HG03575 (cell line): ENCODE measurements at regions not wholly inside any gene's neighbourhood (a gene's known extent, or its start where the extent isn't known, plus 50 kb on each side); places are given as distances from the start of the nearest gene placed in this dataset.
"Not testable (repeated sequence)": the region's sequence is repeated elsewhere in the genome, so short reads cannot be mapped to it uniquely, and the experiment has no call there.

Source experiments
- ATAC-seq: cut with Tn5 transposase; IDR thresholded peaks from one replicate; pipeline ENCODE4 v1.9.1; 2021; ENCODE audit not compliant: unreplicated experiment, insufficient number of reproducible peaks, low FRiP score; ENCODE audit errors: extremely low read depth

DNA sequence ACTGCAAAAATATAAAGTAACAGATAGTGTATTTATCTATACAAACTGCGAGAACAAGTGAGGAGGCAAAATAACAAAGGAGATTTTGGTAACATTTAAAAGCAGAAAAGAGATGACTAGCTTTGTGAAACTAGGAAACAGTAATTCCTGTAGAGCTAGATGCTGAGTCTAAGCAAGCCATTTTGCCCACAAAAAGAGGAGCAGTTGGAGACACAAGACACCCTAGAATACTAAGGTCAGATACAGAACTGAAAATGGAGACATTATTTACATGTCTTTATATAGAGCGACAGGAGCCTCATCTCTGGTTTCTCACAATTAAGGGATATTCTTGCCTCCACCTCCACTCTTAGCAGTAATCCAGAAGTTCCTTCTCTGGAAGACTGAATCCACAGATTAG lies 732.4 kb upstream of the GBE1 start:
- no peak for ATAC-seq

DNA sequence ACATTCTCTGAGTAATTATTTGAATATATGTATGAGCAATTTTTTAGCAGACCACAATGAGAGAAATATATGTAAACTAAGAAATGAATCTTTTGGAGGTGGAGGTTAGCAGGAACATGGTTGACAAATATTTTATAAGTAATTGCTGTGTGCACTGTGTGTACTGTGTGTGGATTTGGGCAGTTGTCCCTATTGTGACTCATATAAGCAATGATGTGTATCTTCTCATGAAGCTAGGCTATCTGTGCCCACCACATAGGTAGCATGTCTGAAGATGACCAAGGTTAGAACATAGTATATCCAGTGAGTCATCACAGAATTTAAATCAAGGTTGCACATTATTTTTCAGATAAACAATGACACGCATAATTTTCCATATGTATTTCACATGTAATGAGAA lies 713.9 kb upstream of the GBE1 start:
- no peak for ATAC-seq

DNA sequence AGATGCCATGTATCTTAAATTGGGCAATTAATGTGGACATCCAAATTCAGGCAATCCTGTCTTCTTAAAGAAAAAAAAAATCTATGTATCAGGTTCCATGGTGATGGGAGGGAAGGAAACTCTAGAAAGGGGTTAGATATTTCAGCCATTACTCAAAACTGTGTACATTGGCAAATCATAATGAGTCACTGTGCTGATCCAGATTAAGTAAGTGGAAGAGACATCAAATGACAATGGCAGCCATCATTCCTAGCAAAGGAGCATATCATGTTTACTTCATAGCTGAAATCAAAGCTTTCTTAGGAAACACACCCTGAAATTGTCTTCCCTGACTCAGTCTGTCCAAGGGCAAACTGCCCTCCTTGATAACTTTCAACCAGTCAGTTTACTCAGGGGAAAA lies 713.3 kb upstream of the GBE1 start:
- no peak for ATAC-seq

DNA sequence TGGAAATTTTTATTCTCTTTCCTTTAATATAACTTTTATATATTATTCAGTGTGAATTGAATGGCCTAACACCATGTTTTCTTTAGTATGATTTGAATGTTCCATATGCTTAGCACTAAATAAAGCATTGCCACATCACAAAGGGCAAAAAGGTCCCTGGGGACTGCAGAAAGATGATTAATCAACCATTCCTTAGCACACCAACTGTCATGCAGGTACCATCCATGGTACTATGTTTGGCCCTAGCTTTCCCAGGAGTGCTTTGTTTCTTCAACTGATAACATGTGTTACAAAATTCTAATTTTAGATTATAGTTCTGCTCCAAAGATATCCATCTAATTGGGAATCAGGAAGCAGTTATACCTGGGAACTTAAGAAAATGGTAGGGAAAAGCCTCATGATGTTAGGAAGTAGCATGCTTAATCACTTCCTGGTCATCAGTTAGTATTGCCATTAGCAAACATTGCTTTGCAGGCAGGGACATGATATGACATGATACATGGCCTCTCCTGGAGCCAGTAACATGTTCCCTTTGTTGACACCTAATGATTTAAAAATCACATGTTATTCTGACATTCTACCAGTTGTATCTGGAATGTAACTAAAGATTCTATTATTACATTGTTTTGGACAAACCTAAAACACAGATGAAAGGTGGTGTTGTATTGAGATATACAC lies 712.6 kb upstream of the GBE1 start:
- ATAC-seq = no peak

DNA sequence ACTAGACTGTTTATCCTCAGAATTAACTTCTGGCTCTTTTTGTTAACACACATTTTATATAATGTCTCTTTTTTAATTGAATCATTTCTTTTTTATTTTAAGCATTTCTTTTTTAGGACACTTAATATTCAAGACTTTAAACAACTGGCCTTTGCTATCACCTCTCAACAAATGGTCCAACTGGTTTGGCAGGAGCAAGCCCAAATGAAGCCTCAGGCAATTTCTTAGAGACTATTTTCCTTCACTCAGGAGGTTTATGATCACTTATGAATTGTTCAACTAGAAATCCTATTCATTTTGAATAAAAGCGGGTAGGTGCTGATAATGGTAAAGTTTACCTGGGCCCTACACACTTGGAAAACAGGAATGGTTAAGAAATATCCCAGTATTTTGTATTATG lies 705.6 kb upstream of the GBE1 start:
- no peak for ATAC-seq

DNA sequence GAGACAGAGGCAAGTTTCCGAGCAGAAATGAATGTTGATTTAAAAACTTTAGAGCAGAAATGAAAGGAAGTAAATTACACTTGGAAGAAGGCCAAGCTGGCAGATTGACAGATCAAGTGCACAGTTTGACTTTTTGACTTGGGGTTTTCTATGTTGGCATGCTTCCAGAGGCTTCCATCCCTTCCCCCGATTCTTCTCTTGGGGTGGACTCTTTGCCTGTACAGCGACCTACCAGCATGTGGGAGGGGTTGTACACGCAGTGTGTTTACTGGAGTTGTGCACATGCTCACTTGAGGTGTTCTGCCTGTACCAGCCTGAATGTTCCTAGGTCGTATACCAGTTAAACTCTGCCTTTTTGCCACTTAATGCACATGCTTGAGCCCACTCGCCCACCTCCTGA lies 701.5 kb upstream of the GBE1 start:
- no peak for ATAC-seq

DNA sequence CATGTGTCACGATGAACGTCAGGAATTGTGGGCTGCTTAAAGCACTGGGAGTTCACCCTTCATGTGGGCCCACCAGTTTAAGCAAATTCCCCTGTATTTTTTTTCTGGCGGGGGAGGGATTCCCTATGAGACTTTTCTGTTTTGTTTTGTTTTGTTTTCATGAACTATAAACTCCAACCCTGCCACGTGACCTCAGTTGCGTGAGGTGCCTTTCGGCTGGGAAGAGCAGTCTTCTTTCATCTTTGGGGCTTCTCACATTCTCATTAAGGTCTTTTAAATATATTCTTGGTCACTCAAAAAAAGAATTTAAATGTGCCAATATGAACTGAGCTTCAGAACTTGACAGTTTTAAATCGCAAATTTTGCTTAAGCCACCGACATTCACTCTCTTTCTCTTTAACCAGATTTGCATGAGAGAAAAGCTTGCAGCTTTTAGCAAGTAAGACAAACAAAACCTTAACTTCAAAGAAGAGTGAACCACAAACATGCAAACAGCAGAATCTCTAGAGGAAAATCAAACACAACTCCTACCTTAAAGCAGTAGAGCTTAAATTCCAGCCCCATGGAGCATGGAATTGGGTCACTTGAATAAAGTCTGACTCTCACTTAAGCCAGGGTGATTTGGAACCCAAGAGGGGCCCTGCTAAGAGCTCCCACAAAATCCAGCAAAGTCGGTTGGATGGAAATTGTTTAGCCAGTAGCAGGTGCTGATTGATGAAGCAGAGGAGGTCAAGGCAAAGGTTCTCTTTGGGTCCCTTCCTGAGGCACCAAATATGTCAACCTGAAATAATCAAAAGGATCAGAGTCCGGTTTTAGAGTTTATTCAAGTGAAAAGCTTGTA lies 699.8 kb upstream of the GBE1 start:
- ATAC-seq = no peak

DNA sequence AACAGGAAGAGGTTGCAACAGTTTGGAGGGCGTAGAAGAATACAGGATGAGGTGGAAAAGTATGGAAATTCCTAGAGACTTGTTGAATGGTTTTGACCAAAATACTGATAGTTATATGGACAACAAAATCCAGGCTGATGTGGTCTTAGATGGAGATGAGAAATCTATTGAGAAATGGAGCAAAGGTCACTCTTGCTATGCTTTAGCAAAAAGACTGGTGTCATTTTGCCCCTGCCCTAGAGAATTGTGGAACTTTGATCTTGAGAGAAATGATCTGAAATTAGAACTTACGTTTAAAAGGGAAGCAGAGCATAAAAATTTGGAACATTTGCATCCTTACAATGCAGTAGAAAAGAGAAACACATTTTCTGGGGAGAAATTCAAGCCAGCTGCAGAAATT lies 686.9 kb upstream of the GBE1 start:
- ATAC-seq = no peak

DNA sequence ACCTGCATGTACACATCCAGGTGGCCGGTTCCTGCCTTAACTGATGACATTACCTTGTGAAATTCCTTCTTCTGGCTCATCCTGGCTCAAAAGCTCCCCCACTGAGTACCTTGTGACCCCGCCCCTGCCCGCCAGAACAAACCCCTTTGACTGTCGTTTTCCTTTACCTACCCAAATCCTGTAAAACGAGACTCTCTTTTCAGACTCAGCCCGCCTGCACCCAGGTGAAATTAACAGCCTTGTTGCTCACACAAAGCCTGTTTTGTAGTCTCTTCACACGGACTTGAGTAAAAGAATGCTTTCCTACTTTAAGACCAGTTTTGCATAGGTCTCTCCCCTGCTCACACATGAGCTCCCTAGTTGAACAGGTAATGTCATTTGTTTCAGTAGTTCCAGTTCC lies 667.4 kb upstream of the GBE1 start:
- ATAC-seq = not testable (repeated sequence)

DNA sequence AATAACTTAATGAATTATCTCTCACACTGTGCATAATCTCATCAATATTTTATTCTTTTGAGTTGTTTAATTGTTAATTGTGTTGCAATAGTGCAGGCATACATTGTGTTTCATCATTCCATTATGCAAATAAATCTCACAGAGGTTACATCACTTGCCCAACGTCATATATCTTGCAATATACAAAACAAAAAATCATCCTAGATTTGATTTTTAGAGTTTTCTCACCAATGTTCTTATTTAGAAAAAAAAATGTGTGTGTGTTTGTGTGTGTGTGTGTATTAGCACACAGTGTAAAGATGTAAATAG lies 662.5 kb upstream of the GBE1 start:
- no peak for ATAC-seq

DNA sequence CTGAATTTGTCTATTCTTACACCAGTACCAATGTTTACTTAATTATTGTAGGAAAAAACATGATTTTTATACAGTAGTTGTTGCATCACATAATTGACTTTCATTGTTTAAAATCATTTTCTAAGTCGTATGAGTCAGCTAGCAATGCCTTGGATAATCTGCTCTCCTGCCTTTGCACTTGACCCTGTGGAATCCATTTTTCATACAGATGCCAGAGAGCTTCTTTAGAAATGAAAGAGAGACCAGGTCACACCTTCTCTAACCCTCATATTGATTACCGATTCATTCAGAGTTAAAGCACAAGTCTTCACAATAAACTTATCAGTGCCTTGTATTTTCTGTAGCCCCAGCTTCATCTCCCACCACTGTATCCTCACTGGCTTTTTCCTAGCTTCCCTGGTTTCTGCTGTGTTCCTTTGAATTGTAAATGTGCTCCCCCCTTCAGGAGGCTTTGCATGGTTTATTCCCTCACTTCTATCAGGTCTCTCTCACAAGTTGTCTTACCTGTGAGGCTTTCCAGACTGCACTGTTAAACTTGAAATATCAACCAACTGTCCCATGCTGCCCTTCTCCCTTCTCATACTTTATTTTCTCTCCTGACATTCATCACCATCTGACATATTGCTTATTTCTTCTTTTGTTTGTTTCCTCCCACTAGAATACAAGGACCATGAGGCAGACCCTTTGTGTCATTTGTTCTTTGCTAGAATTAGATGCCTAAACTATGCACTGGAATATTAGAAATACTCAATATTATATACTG lies 662.0 kb upstream of the GBE1 start:
- ATAC-seq = no peak

DNA sequence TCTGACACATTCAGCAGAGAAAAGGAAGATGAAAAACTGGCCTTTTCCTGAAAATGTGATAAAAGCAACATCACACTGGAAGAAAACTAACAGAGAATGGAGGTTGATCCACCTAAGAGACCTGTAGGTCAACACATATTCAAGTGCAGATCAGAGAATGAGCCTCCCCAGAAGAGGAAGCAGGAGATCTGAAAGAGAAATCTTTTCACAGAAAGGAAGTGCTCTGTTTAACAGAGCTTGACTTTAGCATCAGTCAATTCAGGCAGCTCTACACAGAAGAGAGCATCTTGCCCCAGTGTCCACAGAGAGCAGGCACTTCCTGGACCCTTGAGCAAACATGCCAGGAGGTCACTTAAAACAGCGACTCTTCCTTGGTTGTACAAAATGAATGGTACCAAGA lies 655.4 kb upstream of the GBE1 start:
- ATAC-seq = no peak

DNA sequence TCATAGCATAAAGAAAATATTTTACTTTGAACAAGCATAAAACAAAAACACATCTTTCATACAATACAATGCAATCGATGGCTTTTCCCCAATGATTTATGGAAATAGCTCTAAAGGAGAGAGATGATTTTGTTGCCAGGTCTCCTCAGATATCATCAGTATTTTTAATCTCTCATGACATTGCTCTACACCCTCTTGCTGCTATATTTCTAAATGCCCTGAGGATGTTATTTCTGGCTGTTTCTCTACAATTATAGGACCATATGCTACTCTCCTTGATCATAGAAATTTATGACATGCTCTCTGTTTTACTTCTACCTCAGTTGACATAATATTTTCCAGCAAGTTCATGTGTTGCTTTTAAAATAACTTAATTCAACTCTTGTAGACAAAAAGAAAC lies 654.9 kb upstream of the GBE1 start:
- no peak for ATAC-seq

DNA sequence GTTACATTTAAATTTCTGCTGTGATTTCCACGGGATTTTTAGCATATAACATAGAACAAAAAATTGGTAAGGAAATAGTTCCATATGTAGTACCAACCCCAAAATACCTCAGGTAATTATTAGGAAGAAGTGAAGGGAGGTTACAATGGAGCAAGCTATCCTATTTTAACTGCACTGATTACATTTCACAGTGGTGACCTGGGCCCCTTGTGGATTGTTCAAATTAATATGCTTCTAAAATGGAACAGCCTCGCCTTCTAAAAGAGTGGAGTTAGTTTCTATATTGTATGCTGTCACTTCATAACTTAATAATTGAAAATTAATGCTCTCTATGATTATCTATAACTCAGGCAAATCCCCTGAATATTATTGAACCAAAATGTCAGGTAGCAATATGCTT lies 651.7 kb upstream of the GBE1 start:
- ATAC-seq = no peak

DNA sequence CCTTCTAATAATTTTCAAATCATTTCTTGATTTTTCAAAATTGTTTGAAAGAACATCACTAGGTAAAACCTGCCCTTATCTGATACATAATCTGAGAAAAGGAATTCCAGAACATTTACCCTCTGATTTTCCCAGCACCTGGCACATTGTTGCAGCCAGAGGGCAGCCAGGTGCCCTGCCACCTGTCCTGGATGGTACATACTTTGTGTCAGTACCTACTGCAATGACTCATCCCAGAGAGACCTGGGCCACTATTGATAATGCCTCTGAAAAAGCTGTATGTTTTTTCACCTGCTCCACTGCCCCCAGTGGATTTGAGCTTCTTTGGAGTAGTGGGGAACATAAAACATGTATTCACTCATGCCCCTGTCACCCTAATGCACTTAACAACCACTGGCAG lies 648.9 kb upstream of the GBE1 start:
- ATAC-seq = no peak

DNA sequence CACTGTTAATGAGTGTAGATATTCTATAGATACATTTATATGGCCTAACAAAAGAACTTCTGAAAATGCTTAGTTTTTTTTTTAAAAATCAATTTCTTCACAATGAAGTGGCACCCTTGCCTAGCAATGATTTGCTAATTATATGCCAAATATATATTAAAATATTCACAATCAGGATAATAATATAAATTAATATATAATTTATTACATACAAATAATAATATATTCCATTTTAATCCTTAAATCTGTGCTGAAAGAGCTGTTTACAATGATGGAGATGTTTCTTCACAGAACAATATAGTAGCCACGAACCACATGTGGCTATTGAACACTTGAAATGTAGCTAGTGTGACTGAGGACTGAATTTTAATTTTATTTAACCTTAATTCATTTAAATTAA lies 648.4 kb upstream of the GBE1 start:
- ATAC-seq = no peak

DNA sequence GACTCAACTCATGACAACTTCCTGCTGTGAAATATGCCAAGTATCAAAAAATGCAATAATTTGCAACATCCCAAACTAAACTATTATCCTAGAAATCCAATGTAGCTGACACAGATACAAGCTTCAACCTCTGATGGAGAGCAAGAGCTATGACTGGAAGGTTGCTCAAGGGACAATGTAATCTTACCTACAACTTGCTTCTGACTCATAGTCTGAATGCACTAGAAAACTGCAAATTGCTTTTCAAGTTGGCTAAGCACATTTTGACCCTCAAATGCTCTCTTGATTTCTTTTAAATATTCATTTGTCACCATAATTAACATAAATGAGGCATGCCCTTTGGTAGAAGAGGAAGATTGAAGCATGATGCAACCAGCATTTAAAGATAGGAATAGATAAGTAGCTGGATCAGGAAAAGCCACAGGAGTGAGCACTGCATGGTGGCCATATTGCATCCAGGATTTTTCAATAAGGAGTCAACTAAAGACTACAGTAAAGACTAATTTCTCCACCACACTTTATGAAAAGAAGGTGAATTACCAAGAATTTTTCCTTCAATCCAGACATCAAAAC lies 630.8 kb upstream of the GBE1 start:
- no peak for ATAC-seq

DNA sequence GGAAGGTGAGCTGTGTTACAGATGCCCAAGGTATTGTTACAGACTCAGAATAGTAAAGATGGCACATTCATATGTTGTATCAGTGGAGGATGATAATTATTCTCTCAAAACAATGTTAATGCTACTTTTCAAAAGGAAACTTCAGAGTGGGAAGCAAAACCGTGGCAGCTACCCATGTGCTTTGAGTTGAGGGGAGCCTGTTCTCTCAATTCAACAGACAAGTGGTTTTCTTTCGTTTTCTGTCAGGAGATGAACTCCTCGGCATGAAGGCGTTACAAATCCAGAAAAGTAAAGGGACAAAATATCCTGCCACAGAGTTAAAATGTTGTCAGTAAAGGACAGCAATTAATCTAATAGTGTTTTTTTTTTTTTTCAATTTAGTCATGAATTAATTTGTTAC lies 629.4 kb upstream of the GBE1 start:
- no peak for ATAC-seq

DNA sequence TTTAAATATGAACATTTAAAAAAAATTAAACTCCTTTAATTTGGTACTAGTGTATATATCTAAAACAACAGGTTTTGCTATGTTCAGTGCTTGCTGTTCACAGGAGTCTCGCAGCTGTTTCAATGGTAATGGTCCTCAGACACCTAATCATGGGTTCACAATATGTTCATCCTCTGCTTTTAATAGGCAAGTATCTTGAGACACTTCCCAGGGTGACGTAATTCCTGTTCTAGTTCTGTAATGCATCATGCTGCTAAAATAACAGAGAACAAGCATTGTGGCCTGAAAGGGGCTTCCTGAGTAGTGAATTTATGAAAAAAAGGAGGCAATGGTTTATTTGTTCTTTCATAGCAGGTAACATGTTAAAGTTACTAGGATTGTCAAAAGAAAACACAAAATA lies 625.2 kb upstream of the GBE1 start:
- ATAC-seq = no peak

DNA sequence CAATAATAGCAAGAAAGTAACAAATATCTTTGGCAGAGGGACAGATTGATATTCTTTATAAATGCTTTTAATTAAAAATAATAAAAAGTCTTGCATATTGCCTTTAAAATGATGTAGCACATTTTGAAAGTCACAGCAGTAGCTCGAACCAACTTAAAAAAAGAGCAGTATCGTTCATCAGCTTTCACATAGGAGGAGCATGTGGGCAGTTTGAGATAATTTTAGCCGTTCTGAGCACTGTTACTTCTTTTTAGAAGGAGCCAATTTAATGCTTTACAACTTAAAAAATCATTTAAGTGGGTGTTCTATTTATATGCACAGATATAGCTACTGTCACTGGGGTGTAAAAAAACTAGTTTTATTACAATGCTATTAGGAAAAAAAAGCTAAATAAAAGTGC lies 622.7 kb upstream of the GBE1 start:
- ATAC-seq = no peak
